PC-9 (cell line): ENCODE measurements at regions not wholly inside any gene's neighbourhood (a gene's known extent, or its start where the extent isn't known, plus 50 kb on each side); places are given as distances from the start of the nearest gene placed in this dataset.

Source experiments
- CTCF ChIP-seq: fragments of 200-600 bp; sonication (generic); conservative IDR thresholded peaks from 2 replicates; pipeline ENCODE4 v1.6.1; 2017; ENCODE audit warnings: mixed run types, antibody characterized with exemption, mild to moderate bottlenecking, moderate library complexity
- EZH2 ChIP-seq: fragments of 200-600 bp; sonication (generic); IDR thresholded peaks from 2 replicates; pipeline ENCODE4 v1.8.0; 2017; ENCODE audit warnings: antibody characterized with exemption, low read depth

GRCh38 chr11:111170761-111171379 lies 74.7 kb upstream of the POU2AF2 start:
- TF ChIP-seq CTCF (no peak), EZH2 (no peak)
